ENCODE measurements at regions not wholly inside any gene's neighbourhood (a gene's known extent, or its start where the extent isn't known, plus 50 kb on each side); places are given as distances from the start of the nearest gene placed in this dataset.

- H3K4me1 ChIP-seq (ENCODE audit: control insufficient read depth in 4 of 4, insufficient read depth in 4 of 4, low read length in 3 of 4), result peaks cover 3 to 12% (median 7%) of the 10 kb centered on the region in 4 donors
- H3K9ac ChIP-seq (ENCODE audit: low read depth in 1 of 2, low read length in 2 of 2), result no peak overlapping the region
- H3K27me3 ChIP-seq (ENCODE audit: control insufficient read depth in 4 of 4, insufficient read depth in 4 of 4, low read length in 3 of 4), result no peaks in the 10 kb centered on the region
- no peak for TF ChIP-seq ZBTB33 (IDR thresholded peaks at IDR 0.05)
- no peak for TF ChIP-seq HNF4A (conservative IDR thresholded peaks at IDR 0.05)
- no peak for TF ChIP-seq RAD21 (IDR thresholded peaks at IDR 0.05)
- TF ChIP-seq JUND (IDR thresholded peaks at IDR 0.05), result no peak
- no peak for TF ChIP-seq ATF3 (IDR thresholded peaks at IDR 0.05)
- TF ChIP-seq NR2F2 (IDR thresholded peaks at IDR 0.05), result no peak
- TF ChIP-seq SP1 (IDR thresholded peaks at IDR 0.05), result no peak
- no peak for TF ChIP-seq TAF1 (conservative IDR thresholded peaks at IDR 0.05)
- TF ChIP-seq RXRA (IDR thresholded peaks at IDR 0.05), result no peak
- no peak for TF ChIP-seq HNF4G (IDR thresholded peaks at IDR 0.05)
- TF ChIP-seq GABPA (IDR thresholded peaks at IDR 0.05 in 1 of 2, conservative IDR thresholded peaks at IDR 0.05 in 1 of 2), result no peak
- WGBS, result 45% methylated on average over 3 of the region's 3 CpGs
- H3K9me3 ChIP-seq (ENCODE audit: control insufficient read depth in 4 of 4, low read length in 3 of 4), result peaks cover 0 to 3% (median 1%) of the 10 kb centered on the region in 4 donors
- no peak overlapping the region for H3K27ac ChIP-seq (ENCODE audit: low read depth in 1 of 2, low read length in 2 of 2)
- H3K4me3 ChIP-seq (ENCODE audit: low read depth in 1 of 3, low read length in 3 of 3), result no peak overlapping the region
- H3K36me3 ChIP-seq (ENCODE audit: control insufficient read depth in 4 of 4, insufficient read depth in 3 of 4, low read depth in 1 of 4, low read length in 3 of 4), result no peaks in the 10 kb centered on the region
- no peak for DNase-seq (ENCODE audit: low spot score)
These were observed 317.6 kb upstream of the PIK3R1 start for GRCh38 chr5:67897980-67898379.

GRCh38 chr5:67897431-67897830, 318.1 kb upstream of the PIK3R1 start:
- Histone ChIP-seq H3K27ac (ENCODE audit: low read depth in 1 of 2, low read length in 2 of 2) (no peak overlapping the region), H3K4me1 (ENCODE audit: control insufficient read depth in 4 of 4, insufficient read depth in 4 of 4, low read length in 3 of 4) (peaks cover 3 to 12% (median 7%) of the 10 kb centered on the region in 4 donors), H3K9ac (ENCODE audit: low read depth in 1 of 2, low read length in 2 of 2) (no peak overlapping the region), H3K9me3 (ENCODE audit: control insufficient read depth in 4 of 4, low read length in 3 of 4) (peaks cover 0 to 3% (median 1%) of the 10 kb centered on the region in 4 donors), H3K36me3 (ENCODE audit: control insufficient read depth in 4 of 4, insufficient read depth in 3 of 4, low read depth in 1 of 4, low read length in 3 of 4) (no peaks in the 10 kb centered on the region), H3K4me3 (ENCODE audit: low read depth in 1 of 3, low read length in 3 of 3) (no peak overlapping the region), H3K27me3 (ENCODE audit: control insufficient read depth in 4 of 4, insufficient read depth in 4 of 4, low read length in 3 of 4) (no peaks in the 10 kb centered on the region)
- DNase-seq (ENCODE audit: low spot score), result no peak
- WGBS, result 28% methylated on average over 3 of the region's 3 CpGs
- peak in 1 of 2 donors; percentile 57 for TF ChIP-seq JUND (IDR thresholded peaks at IDR 0.05)
- TF ChIP-seq FOXA2 (IDR thresholded peaks at IDR 0.05), result no peak
- TF ChIP-seq MAX (IDR thresholded peaks at IDR 0.05), result no peak
- peak; percentile 73 for TF ChIP-seq SP1 (IDR thresholded peaks at IDR 0.05)
- peak in 1 of 2 donors; percentile 69 for TF ChIP-seq RAD21 (IDR thresholded peaks at IDR 0.05)
- TF ChIP-seq HNF4A (conservative IDR thresholded peaks at IDR 0.05), result peak in 1 of 2 donors; percentile 66
- peak; percentile 9 for TF ChIP-seq NR2F2 (IDR thresholded peaks at IDR 0.05)
- peak in 1 of 2 donors; percentile 64 for TF ChIP-seq RXRA (IDR thresholded peaks at IDR 0.05)

GRCh38 chr5:67896930-67897313, 318.6 kb upstream of the PIK3R1 start:
- DNase-seq (ENCODE audit: low spot score), result no peak
- peaks cover 0 to 3% (median 1%) of the 10 kb centered on the region in 4 donors for H3K9me3 ChIP-seq (ENCODE audit: control insufficient read depth in 4 of 4, low read length in 3 of 4)
- H3K9ac ChIP-seq (ENCODE audit: low read depth in 1 of 2, low read length in 2 of 2), result no peak overlapping the region
- TF ChIP-seq YY1 (IDR thresholded peaks at IDR 0.05), result no peak
- no peak for TF ChIP-seq FOXA2 (IDR thresholded peaks at IDR 0.05)
- TF ChIP-seq HNF4G (IDR thresholded peaks at IDR 0.05), result no peak
- TF ChIP-seq HNF4A (conservative IDR thresholded peaks at IDR 0.05), result no peak
- TF ChIP-seq GABPA (IDR thresholded peaks at IDR 0.05 in 1 of 2, conservative IDR thresholded peaks at IDR 0.05 in 1 of 2), result no peak
- TF ChIP-seq ZBTB33 (IDR thresholded peaks at IDR 0.05), result no peak
- TF ChIP-seq JUND (IDR thresholded peaks at IDR 0.05), result no peak
- TF ChIP-seq NR2F2 (IDR thresholded peaks at IDR 0.05), result no peak
- TF ChIP-seq CTCF (IDR thresholded peaks at IDR 0.05; ENCODE audit: low read depth, low read length, missing input control), result no peak
- no peak for TF ChIP-seq RAD21 (IDR thresholded peaks at IDR 0.05)
- no peak for TF ChIP-seq ATF3 (IDR thresholded peaks at IDR 0.05)
- TF ChIP-seq FOXA1 (IDR thresholded peaks at IDR 0.05), result no peak
- no peaks in the 10 kb centered on the region for H3K36me3 ChIP-seq (ENCODE audit: control insufficient read depth in 4 of 4, insufficient read depth in 3 of 4, low read depth in 1 of 4, low read length in 3 of 4)
- H3K4me3 ChIP-seq (ENCODE audit: low read depth in 1 of 3, low read length in 3 of 3), result no peak overlapping the region
- no peak overlapping the region for H3K27ac ChIP-seq (ENCODE audit: low read depth in 1 of 2, low read length in 2 of 2)
- H3K27me3 ChIP-seq (ENCODE audit: control insufficient read depth in 4 of 4, insufficient read depth in 4 of 4, low read length in 3 of 4), result no peaks in the 10 kb centered on the region
- H3K4me1 ChIP-seq (ENCODE audit: control insufficient read depth in 4 of 4, insufficient read depth in 4 of 4, low read length in 3 of 4), result peaks cover 3 to 12% (median 7%) of the 10 kb centered on the region in 4 donors
- WGBS, result 68% methylated on average over 2 of the region's 2 CpGs

Data from liver (tissue), 8 donors.